ENCODE measurements at regions not wholly inside any gene's neighbourhood (a gene's known extent, or its start where the extent isn't known, plus 50 kb on each side); places are given as distances from the start of the nearest gene placed in this dataset.

DNA sequence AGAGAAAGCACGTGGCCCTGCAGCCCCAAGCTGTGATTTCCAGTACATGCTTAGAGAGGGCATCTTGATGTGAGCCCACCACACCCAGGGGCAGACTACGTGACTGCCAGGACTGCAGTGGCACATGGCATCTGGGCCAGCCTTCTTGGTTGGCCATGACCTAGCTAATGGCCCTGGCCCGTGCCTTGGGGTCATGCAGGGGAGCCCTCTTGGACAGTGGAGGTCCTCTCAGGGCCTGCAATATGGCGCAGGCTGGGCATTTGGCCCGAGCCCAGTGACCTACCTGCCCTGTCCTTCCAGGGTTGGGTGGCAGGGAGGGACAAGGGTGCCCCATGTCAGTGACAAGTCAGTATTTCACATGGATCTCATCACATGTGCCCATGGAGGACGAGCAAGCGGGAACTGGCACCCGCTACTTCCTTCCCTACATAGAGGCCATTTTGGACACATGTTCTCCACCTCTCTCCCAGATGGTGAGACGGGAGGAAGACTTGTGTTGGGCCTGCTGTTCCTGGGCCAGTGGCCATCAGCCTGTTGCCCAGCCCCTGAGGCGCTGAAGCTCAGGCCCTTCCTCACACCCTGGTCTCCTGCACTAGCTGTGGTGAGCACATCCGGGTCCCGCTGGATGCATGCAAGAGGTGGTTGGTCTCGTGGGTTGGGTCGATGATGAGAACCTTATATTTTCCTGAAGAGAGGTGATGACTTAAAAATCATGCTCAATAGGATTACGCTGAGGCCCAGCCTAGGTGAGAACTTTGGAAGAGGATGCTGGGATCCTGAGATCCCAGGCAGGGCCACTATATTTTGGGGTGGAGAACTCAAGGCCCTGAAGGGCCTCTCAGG lies 195.6 kb downstream of the UBE3A start:
- Histone ChIP-seq H3K36me3 (ENCODE audit: control insufficient read depth in 1 of 2, insufficient read depth in 2 of 2, low read depth in 1 of 2, low read length in 2 of 2) (no peaks in the 10 kb centered on the region), H4K91ac (ENCODE audit: low read length) (no peak overlapping the region), H3K27me3 (ENCODE audit: control insufficient read depth in 1 of 2, insufficient read depth in 1 of 2, low read length in 2 of 2) (no peaks in the 10 kb centered on the region), H3K23ac (ENCODE audit: low read length in 2 of 2) (no peak overlapping the region), H4K8ac (ENCODE audit: low read length) (no peak overlapping the region), H3K4me2 (ENCODE audit: low read length, poor library complexity, severe bottlenecking) (no peak overlapping the region), H3K14ac (ENCODE audit: low read length in 2 of 2) (no peak overlapping the region), H3K4ac (ENCODE audit: low read depth in 1 of 2, low read length in 2 of 2) (no peak overlapping the region), H3K27ac (ENCODE audit: low read length, poor library complexity, severe bottlenecking) (no peak overlapping the region), H2BK15ac (ENCODE audit: low read depth, poor library complexity, severe bottlenecking) (no peak overlapping the region), H2BK120ac (ENCODE audit: low read depth, low read length) (no peak overlapping the region), H3K79me1 (replicated peaks; ENCODE audit: low read length, poor library complexity, severe bottlenecking) (no peaks in the 10 kb centered on the region), H3K4me1 (ENCODE audit: control insufficient read depth, insufficient read depth, low read depth, low read length) (no peaks in the 10 kb centered on the region), H3K4me3 (ENCODE audit: insufficient read depth in 1 of 2, low read depth in 1 of 2, low read length in 2 of 2) (no peak overlapping the region), H2BK12ac (ENCODE audit: low read length in 2 of 2) (no peak overlapping the region), H2BK5ac (ENCODE audit: low read depth, low read length, poor library complexity, severe bottlenecking) (no peak overlapping the region), H3K18ac (ENCODE audit: low read depth in 1 of 2, low read length in 2 of 2) (no peak overlapping the region), H3K9ac (ENCODE audit: low read length) (no peak overlapping the region), H3K9me3 (ENCODE audit: control insufficient read depth, low read length) (peaks cover 4% of the 10 kb centered on the region), H2AFZ (ENCODE audit: low read depth, low read length) (no peak overlapping the region), H2AK5ac (ENCODE audit: low read length, severe bottlenecking) (no peak overlapping the region)
- 79% methylated on average over 15 of the region's 15 CpGs for WGBS
- no peak for DNase-seq

- H3K4me1 ChIP-seq (ENCODE audit: control insufficient read depth, insufficient read depth, low read depth, low read length): no peaks in the 10 kb centered on the region
- no peak overlapping the region for H3K9ac ChIP-seq (ENCODE audit: low read length)
- H2BK15ac ChIP-seq (ENCODE audit: low read depth, poor library complexity, severe bottlenecking): no peak overlapping the region
- no peak overlapping the region for H4K91ac ChIP-seq (ENCODE audit: low read length)
- H3K36me3 ChIP-seq (ENCODE audit: control insufficient read depth in 1 of 2, insufficient read depth in 2 of 2, low read depth in 1 of 2, low read length in 2 of 2): no peaks in the 10 kb centered on the region
- H3K27me3 ChIP-seq (ENCODE audit: control insufficient read depth in 1 of 2, insufficient read depth in 1 of 2, low read length in 2 of 2): no peaks in the 10 kb centered on the region
- H3K4ac ChIP-seq (ENCODE audit: low read depth in 1 of 2, low read length in 2 of 2): no peak overlapping the region
- WGBS: 83% methylated on average over 7 of the region's 7 CpGs
- H3K9me3 ChIP-seq (ENCODE audit: control insufficient read depth, low read length): peaks cover 4% of the 10 kb centered on the region
- H3K4me2 ChIP-seq (ENCODE audit: low read length, poor library complexity, severe bottlenecking): no peak overlapping the region
- H3K4me3 ChIP-seq (ENCODE audit: insufficient read depth in 1 of 2, low read depth in 1 of 2, low read length in 2 of 2): no peak overlapping the region
- no peak overlapping the region for H3K23ac ChIP-seq (ENCODE audit: low read length in 2 of 2)
- H2AFZ ChIP-seq (ENCODE audit: low read depth, low read length): no peak overlapping the region
- DNase-seq: no peak
- no peak overlapping the region for H2BK12ac ChIP-seq (ENCODE audit: low read length in 2 of 2)
- H2BK5ac ChIP-seq (ENCODE audit: low read depth, low read length, poor library complexity, severe bottlenecking): no peak overlapping the region
- H3K14ac ChIP-seq (ENCODE audit: low read length in 2 of 2): no peak overlapping the region
- H4K8ac ChIP-seq (ENCODE audit: low read length): no peak overlapping the region
- H3K18ac ChIP-seq (ENCODE audit: low read depth in 1 of 2, low read length in 2 of 2): no peak overlapping the region
- no peak overlapping the region for H3K27ac ChIP-seq (ENCODE audit: low read length, poor library complexity, severe bottlenecking)
- H2AK5ac ChIP-seq (ENCODE audit: low read length, severe bottlenecking): no peak overlapping the region
- H3K79me1 ChIP-seq (replicated peaks; ENCODE audit: low read length, poor library complexity, severe bottlenecking): no peaks in the 10 kb centered on the region
- H2BK120ac ChIP-seq (ENCODE audit: low read depth, low read length): no peak overlapping the region
Measured at GRCh38 chr15:25243800-25244097, 195.1 kb downstream of the UBE3A start.

DNA sequence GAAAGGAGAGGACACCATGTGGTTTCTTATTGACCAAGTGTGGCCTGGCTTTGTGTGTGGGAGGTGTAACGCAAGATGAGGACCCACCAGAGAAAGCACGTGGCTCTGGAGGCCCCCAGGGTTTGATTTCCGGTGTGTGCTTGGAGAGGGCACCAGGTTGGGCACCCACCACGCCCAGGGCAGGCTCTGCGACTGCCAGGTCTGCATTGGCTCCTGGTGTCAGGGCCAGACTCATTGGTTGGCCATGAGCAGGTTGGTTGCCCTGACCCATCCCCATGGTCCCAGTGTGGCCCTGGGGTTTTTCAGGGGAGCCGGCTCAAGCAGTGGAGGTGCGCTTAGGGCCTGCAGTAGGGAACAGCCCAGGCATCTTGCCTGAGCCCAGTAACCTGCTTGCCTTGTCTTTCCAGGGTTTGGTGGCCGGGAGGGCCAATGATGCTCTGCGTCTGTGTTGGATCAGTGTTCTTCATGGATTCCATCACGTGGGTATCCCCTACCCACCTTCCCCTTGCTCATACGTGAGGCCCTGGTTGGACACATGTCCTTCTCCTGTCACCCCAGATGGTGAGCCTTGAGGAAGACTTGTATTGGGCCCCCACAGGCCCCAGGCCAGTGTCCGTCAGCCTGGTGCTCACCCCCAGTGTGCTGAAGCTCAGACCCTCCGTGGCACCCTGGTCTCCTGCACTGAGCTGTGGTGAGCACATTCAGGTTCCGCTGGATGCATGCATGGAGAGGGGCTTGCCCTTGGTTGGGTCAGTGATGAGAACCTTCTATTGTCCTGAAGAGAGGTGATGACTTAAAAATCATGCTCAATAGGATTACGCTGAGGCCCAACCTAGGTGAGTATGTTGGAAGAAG lies 193.9 kb downstream of the UBE3A start:
- Histone ChIP-seq H2AK5ac (ENCODE audit: low read length, severe bottlenecking) (no peak overlapping the region), H4K8ac (ENCODE audit: low read length) (no peak overlapping the region), H3K18ac (ENCODE audit: low read depth in 1 of 2, low read length in 2 of 2) (no peak overlapping the region), H2BK5ac (ENCODE audit: low read depth, low read length, poor library complexity, severe bottlenecking) (no peak overlapping the region), H3K79me1 (replicated peaks; ENCODE audit: low read length, poor library complexity, severe bottlenecking) (no peaks in the 10 kb centered on the region), H3K23ac (ENCODE audit: low read length in 2 of 2) (no peak overlapping the region), H3K36me3 (ENCODE audit: control insufficient read depth in 1 of 2, insufficient read depth in 2 of 2, low read depth in 1 of 2, low read length in 2 of 2) (no peaks in the 10 kb centered on the region), H3K27me3 (ENCODE audit: control insufficient read depth in 1 of 2, insufficient read depth in 1 of 2, low read length in 2 of 2) (no peaks in the 10 kb centered on the region), H3K4me2 (ENCODE audit: low read length, poor library complexity, severe bottlenecking) (no peak overlapping the region), H2BK120ac (ENCODE audit: low read depth, low read length) (no peak overlapping the region), H3K4me1 (ENCODE audit: control insufficient read depth, insufficient read depth, low read depth, low read length) (no peaks in the 10 kb centered on the region), H3K27ac (ENCODE audit: low read length, poor library complexity, severe bottlenecking) (no peak overlapping the region), H3K9me3 (ENCODE audit: control insufficient read depth, low read length) (peaks cover 9% of the 10 kb centered on the region), H3K4ac (ENCODE audit: low read depth in 1 of 2, low read length in 2 of 2) (no peak overlapping the region), H2BK15ac (ENCODE audit: low read depth, poor library complexity, severe bottlenecking) (no peak overlapping the region), H2BK12ac (ENCODE audit: low read length in 2 of 2) (no peak overlapping the region), H3K9ac (ENCODE audit: low read length) (no peak overlapping the region), H3K4me3 (ENCODE audit: insufficient read depth in 1 of 2, low read depth in 1 of 2, low read length in 2 of 2) (no peak overlapping the region), H3K14ac (ENCODE audit: low read length in 2 of 2) (no peak overlapping the region), H2AFZ (ENCODE audit: low read depth, low read length) (no peak overlapping the region), H4K91ac (ENCODE audit: low read length) (no peak overlapping the region)
- 80% methylated on average over 15 of the region's 15 CpGs for WGBS
- no peak for DNase-seq

DNA sequence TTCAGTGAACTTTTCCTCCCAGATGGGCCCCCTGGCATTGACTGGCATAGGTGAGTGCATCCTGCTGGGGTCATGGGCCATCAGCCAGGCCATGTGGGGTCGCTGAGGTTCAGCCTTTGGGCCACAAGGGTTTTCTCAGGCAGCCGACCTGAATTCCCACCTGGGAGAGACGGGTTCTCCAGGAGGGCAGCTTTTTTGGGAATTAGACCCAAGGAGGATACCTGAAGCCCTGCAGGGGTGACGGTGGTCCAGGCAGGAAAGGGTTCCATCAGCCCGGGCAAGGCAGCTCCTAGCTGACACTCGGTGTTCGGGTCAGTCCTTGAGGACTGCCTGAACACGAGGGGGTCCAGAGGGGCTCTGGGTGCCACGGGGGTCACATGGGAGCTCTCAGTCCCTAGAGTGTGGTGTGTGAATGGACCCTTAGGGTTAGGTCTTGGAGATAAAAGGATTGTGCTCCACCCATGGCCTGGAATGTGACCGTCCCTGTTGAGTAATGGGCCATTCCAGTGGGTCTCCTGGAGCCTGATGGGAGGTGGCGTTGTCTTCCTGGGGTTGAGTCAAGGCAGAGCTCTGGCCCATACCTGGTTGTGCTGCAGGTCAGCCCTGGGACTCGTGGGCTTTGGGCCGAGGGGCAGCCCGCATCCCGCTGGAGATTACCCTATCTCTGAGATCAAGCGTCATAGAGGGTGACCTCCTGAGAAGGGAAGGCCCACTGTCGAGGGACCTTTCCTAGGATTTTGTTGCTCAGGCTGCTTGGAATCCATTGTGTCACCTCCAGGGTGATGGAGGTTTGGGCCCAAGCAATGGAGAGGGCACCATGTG lies 192.8 kb downstream of the UBE3A start:
- H2AK5ac ChIP-seq (ENCODE audit: low read length, severe bottlenecking): no peak overlapping the region

More for the DNA sequence above, 192.8 kb downstream of the UBE3A start:
- 79% methylated on average over 17 of the region's 17 CpGs for WGBS
- Histone ChIP-seq H3K4ac (ENCODE audit: low read depth in 1 of 2, low read length in 2 of 2) (no peak overlapping the region), H3K4me1 (ENCODE audit: control insufficient read depth, insufficient read depth, low read depth, low read length) (no peaks in the 10 kb centered on the region), H4K91ac (ENCODE audit: low read length) (no peak overlapping the region), H2BK12ac (ENCODE audit: low read length in 2 of 2) (no peak overlapping the region), H3K79me1 (replicated peaks; ENCODE audit: low read length, poor library complexity, severe bottlenecking) (no peaks in the 10 kb centered on the region), H2AFZ (ENCODE audit: low read depth, low read length) (no peak overlapping the region), H2BK5ac (ENCODE audit: low read depth, low read length, poor library complexity, severe bottlenecking) (no peak overlapping the region), H3K9me3 (ENCODE audit: control insufficient read depth, low read length) (peaks cover 9% of the 10 kb centered on the region), H3K23ac (ENCODE audit: low read length in 2 of 2) (no peak overlapping the region), H3K9ac (ENCODE audit: low read length) (no peak overlapping the region), H3K14ac (ENCODE audit: low read length in 2 of 2) (no peak overlapping the region), H3K27me3 (ENCODE audit: control insufficient read depth in 1 of 2, insufficient read depth in 1 of 2, low read length in 2 of 2) (no peaks in the 10 kb centered on the region), H3K36me3 (ENCODE audit: control insufficient read depth in 1 of 2, insufficient read depth in 2 of 2, low read depth in 1 of 2, low read length in 2 of 2) (no peaks in the 10 kb centered on the region), H3K18ac (ENCODE audit: low read depth in 1 of 2, low read length in 2 of 2) (no peak overlapping the region), H2BK15ac (ENCODE audit: low read depth, poor library complexity, severe bottlenecking) (no peak overlapping the region), H3K4me3 (ENCODE audit: insufficient read depth in 1 of 2, low read depth in 1 of 2, low read length in 2 of 2) (no peak overlapping the region), H3K27ac (ENCODE audit: low read length, poor library complexity, severe bottlenecking) (no peak overlapping the region), H4K8ac (ENCODE audit: low read length) (no peak overlapping the region), H2BK120ac (ENCODE audit: low read depth, low read length) (no peak overlapping the region), H3K4me2 (ENCODE audit: low read length, poor library complexity, severe bottlenecking) (no peak overlapping the region)
- no peak for DNase-seq
